Astrocyte (in vitro differentiated cells and primary cell): ENCODE measurements at regions not wholly inside any gene's neighbourhood (a gene's known extent, or its start where the extent isn't known, plus 50 kb on each side); places are given as distances from the start of the nearest gene placed in this dataset.

ENCODE experiments used
- DNase-seq: peaks from one replicate; pipeline ENCODE4 v3.0.0-alpha.2; 2010; ENCODE audit warnings: low read depth
- FAIRE-seq: peaks from 2 replicates; lab custom pipeline; 2011; peaks lifted over from hg19 to GRCh38; lab: Jason Lieb, UNC
- H2AFZ ChIP-seq: 2 replicates; pipeline ENCODE4 v1.6.0; 2012; ENCODE audit warnings: low read depth, low read length, inconsistent platforms
- H3K27ac ChIP-seq: 2 replicates; pipeline ENCODE4 v1.5.1; 2011; ENCODE audit warnings: low read depth, low read length, inconsistent platforms
- H3K27me3 ChIP-seq: 2 replicates; pipeline ENCODE4 v1.6.0; 2011; ENCODE audit warnings: low read length, inconsistent platforms; ENCODE audit not compliant: insufficient read depth
- H3K36me3 ChIP-seq: 2 replicates; pipeline ENCODE4 v1.5.1; 2011; ENCODE audit warnings: low read length, inconsistent platforms; ENCODE audit not compliant: insufficient read depth
- H3K4me1 ChIP-seq: 2 replicates; pipeline ENCODE4 v1.5.1; 2011; ENCODE audit warnings: low read length, inconsistent platforms; ENCODE audit not compliant: insufficient read depth
- H3K4me2 ChIP-seq: 2 replicates; pipeline ENCODE4 v1.6.0; 2012; ENCODE audit warnings: low read length, inconsistent platforms
- H3K4me3 ChIP-seq: 2 replicates; pipeline ENCODE4 v1.5.1; 2011; ENCODE audit warnings: low read depth, mild to moderate bottlenecking, low read length, inconsistent platforms; ENCODE audit not compliant: insufficient read depth
- H3K79me2 ChIP-seq: 2 replicates; pipeline ENCODE4 v1.6.0; 2012; ENCODE audit warnings: mild to moderate bottlenecking, low read length, inconsistent platforms; ENCODE audit not compliant: insufficient read depth
- H3K9ac ChIP-seq: 2 replicates; pipeline ENCODE4 v1.6.0; 2012; ENCODE audit warnings: mild to moderate bottlenecking, low read length, inconsistent platforms
- H3K9me3 ChIP-seq: 2 replicates; pipeline ENCODE4 v1.5.1; 2012; ENCODE audit warnings: low read depth, mild to moderate bottlenecking, low read length, inconsistent platforms; ENCODE audit not compliant: insufficient read depth
- H4K20me1 ChIP-seq: 2 replicates; pipeline ENCODE4 v1.6.0; 2012; ENCODE audit warnings: low read length, inconsistent platforms; ENCODE audit not compliant: insufficient read depth
- H3K27ac Mint-ChIP-seq: one replicate; pipeline ENCODE4 v1.8.0; 2021; ENCODE audit warnings: mild to moderate bottlenecking, mixed read lengths; ENCODE audit not compliant: unreplicated experiment
- H3K27me3 Mint-ChIP-seq: one replicate; pipeline ENCODE4 v1.8.0; 2021; ENCODE audit warnings: low read depth, mixed read lengths; ENCODE audit not compliant: unreplicated experiment
- H3K36me3 Mint-ChIP-seq: one replicate; pipeline ENCODE4 v1.8.0; 2021; ENCODE audit warnings: low read depth, mixed read lengths; ENCODE audit not compliant: unreplicated experiment
- H3K4me1 Mint-ChIP-seq: one replicate; pipeline ENCODE4 v1.8.0; 2021; ENCODE audit warnings: low read depth, mixed read lengths; ENCODE audit not compliant: unreplicated experiment
- H3K4me3 Mint-ChIP-seq: one replicate; pipeline ENCODE4 v1.8.0; 2021; ENCODE audit warnings: mild to moderate bottlenecking, moderate library complexity, mixed read lengths; ENCODE audit not compliant: unreplicated experiment
- H3K9me3 Mint-ChIP-seq: one replicate; pipeline ENCODE4 v1.8.0; 2021; ENCODE audit warnings: mild to moderate bottlenecking, mixed read lengths; ENCODE audit not compliant: unreplicated experiment
- EZH2 ChIP-seq: IDR thresholded peaks from 2 replicates; pipeline ENCODE4 v1.6.1; 2012; ENCODE audit warnings: mild to moderate bottlenecking, low read length, inconsistent platforms; ENCODE audit not compliant: insufficient read depth
- TF ChIP-seq, protein P1 (sequence below): IDR thresholded peaks from 2 replicates; pipeline ENCODE4 v1.5.1; 2011; ENCODE audit warnings: low read depth, mild to moderate bottlenecking, inconsistent platforms, low read length, moderate library complexity; ENCODE audit not compliant: insufficient read depth

GRCh38 chr1:244960904-244961303 is 96.6 kb upstream of the HNRNPU start:
- H3K79me2 ChIP-seq: no peaks in the 10 kb centered on the region
- H3K9ac ChIP-seq: no peak overlapping the region
- H3K4me3 ChIP-seq: no peak overlapping the region
- no peak overlapping the region for H3K4me2 ChIP-seq
- Mint-ChIP-seq H3K4me3 (no peak overlapping the region), H3K4me1 (peaks cover 13% of the 10 kb centered on the region), H3K9me3 (no peaks in the 10 kb centered on the region), H3K27ac (no peak overlapping the region), H3K27me3 (no peaks in the 10 kb centered on the region), H3K36me3 (no peaks in the 10 kb centered on the region)
- H3K9me3 ChIP-seq: no peaks in the 10 kb centered on the region
- TF ChIP-seq EZH2: no peak
- TF ChIP-seq, protein P1, sequence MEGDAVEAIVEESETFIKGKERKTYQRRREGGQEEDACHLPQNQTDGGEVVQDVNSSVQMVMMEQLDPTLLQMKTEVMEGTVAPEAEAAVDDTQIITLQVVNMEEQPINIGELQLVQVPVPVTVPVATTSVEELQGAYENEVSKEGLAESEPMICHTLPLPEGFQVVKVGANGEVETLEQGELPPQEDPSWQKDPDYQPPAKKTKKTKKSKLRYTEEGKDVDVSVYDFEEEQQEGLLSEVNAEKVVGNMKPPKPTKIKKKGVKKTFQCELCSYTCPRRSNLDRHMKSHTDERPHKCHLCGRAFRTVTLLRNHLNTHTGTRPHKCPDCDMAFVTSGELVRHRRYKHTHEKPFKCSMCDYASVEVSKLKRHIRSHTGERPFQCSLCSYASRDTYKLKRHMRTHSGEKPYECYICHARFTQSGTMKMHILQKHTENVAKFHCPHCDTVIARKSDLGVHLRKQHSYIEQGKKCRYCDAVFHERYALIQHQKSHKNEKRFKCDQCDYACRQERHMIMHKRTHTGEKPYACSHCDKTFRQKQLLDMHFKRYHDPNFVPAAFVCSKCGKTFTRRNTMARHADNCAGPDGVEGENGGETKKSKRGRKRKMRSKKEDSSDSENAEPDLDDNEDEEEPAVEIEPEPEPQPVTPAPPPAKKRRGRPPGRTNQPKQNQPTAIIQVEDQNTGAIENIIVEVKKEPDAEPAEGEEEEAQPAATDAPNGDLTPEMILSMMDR: no peak
- H3K27me3 ChIP-seq: no peaks in the 10 kb centered on the region
- no peak overlapping the region for H3K27ac ChIP-seq
- DNase-seq: no peak
- H4K20me1 ChIP-seq: no peaks in the 10 kb centered on the region
- no peak overlapping the region for H2AFZ ChIP-seq
- H3K4me1 ChIP-seq: peaks cover 25% of the 10 kb centered on the region
- no peaks in the 10 kb centered on the region for H3K36me3 ChIP-seq
- no peak for FAIRE-seq

DNA sequence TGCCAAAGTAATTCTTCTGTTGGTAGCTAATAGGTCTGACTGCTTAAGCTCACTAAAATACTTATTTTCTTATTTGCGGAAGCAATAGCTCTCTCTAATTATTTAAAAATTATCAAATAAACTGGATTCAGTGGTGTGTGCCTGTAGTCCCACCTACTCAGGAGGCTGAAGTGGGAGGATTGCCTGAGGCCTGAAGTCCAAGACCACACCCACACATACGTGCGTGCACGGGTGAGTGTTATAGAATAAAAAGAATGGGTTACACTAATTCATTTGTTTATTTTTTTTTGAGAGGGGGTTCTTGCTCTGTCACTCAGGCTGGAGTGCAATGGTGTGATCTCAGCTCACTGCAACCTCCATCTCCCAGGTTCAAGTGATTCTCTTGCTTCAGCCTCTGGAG is 94.2 kb upstream of the HNRNPU start:
- no peak overlapping the region for H2AFZ ChIP-seq

DNA sequence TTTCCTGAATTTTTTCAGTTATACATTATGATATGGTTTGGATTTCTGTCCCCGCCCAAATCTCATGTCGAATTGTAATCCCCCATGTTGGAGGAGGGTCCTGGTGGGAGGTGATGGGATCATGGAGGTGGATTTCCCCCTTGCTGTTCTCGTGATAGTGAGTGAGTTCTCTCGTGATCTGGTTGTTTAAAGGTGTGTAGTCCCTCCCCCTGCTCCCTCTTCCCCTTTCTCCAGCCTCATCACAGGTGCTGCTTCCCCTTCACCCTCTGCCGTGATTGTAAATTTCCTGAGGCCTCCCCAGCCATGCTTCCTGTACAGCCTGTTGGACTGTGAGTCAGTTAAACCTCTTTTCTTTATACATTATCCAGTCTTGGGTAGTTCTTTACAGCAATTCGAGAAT is 93.2 kb upstream of the HNRNPU start:
- no peak overlapping the region for H3K27ac ChIP-seq
- no peak overlapping the region for H3K4me3 ChIP-seq
- no peaks in the 10 kb centered on the region for H3K79me2 ChIP-seq
- no peaks in the 10 kb centered on the region for H3K27me3 ChIP-seq
- Mint-ChIP-seq H3K36me3 (no peaks in the 10 kb centered on the region), H3K27me3 (no peaks in the 10 kb centered on the region), H3K4me1 (no peaks in the 10 kb centered on the region), H3K27ac (no peak overlapping the region), H3K4me3 (no peak overlapping the region), H3K9me3 (peaks cover 1% of the 10 kb centered on the region)
- no peak overlapping the region for H3K9ac ChIP-seq
- no peak overlapping the region for H2AFZ ChIP-seq
- no peaks in the 10 kb centered on the region for H3K4me1 ChIP-seq
- no peak for DNase-seq
- H3K36me3 ChIP-seq: no peaks in the 10 kb centered on the region
- FAIRE-seq: no peak
- no peak for TF ChIP-seq EZH2
- no peaks in the 10 kb centered on the region for H4K20me1 ChIP-seq
- H3K9me3 ChIP-seq: no peaks in the 10 kb centered on the region
- H3K4me2 ChIP-seq: no peak overlapping the region

More for the DNA sequence above, 94.2 kb upstream of the HNRNPU start:
- FAIRE-seq: no peak
- Histone ChIP-seq H3K79me2 (no peaks in the 10 kb centered on the region), H3K4me2 (no peak overlapping the region), H3K9ac (no peak overlapping the region), H3K9me3 (no peaks in the 10 kb centered on the region), H3K36me3 (no peaks in the 10 kb centered on the region), H3K27ac (no peak overlapping the region), H4K20me1 (no peaks in the 10 kb centered on the region), H3K4me1 (peaks cover 4% of the 10 kb centered on the region), H3K4me3 (no peak overlapping the region), H3K27me3 (no peaks in the 10 kb centered on the region)
- H3K27me3 Mint-ChIP-seq: no peaks in the 10 kb centered on the region
- TF ChIP-seq, protein P1: no peak
- TF ChIP-seq EZH2: no peak
- no peak overlapping the region for H3K4me3 Mint-ChIP-seq
- no peak for DNase-seq
- no peaks in the 10 kb centered on the region for H3K4me1 Mint-ChIP-seq
- H3K36me3 Mint-ChIP-seq: no peaks in the 10 kb centered on the region
- no peaks in the 10 kb centered on the region for H3K9me3 Mint-ChIP-seq
- no peak overlapping the region for H3K27ac Mint-ChIP-seq
